H1 (cell line): ENCODE measurements at regions not wholly inside any gene's neighbourhood (a gene's known extent, or its start where the extent isn't known, plus 50 kb on each side); places are given as distances from the start of the nearest gene placed in this dataset.

Experiments
- CTCF ChIA-PET: fragments of 300-600 bp; sonication (Branson Sonifier 250); formaldehyde crosslinking; loops from one replicate; lab custom pipeline; 2021; ENCODE audit not compliant: partially characterized antibody; lab: Charles Lee
- POLR2A ChIA-PET: fragments of 300-600 bp; sonication (Branson Sonifier 250); formaldehyde crosslinking; loops from one replicate; lab custom pipeline; 2021; ENCODE audit warnings: inconsistent platforms; ENCODE audit not compliant: partially characterized antibody; lab: Charles Lee
- DNase-seq, 2 experiments: peaks; one replicate each; pipeline versions ENCODE4 v3.0.0 to v3.0.0-alpha.2; 2010 to 2022; ENCODE audit warnings: low spot score in 2 of 2, low read depth in 1 of 2, mixed read lengths in 1 of 2
- FAIRE-seq: peaks from 2 replicates; lab custom pipeline; 2011; peaks lifted over from hg19 to GRCh38; lab: Jason Lieb, UNC
- H2AFZ ChIP-seq: 2 replicates; pipeline ENCODE4 v1.8.1; 2012; ENCODE audit warnings: low read length, inconsistent platforms
- H2AK5ac ChIP-seq: 2 replicates; pipeline ENCODE4 v1.6.1; 2013; ENCODE audit warnings: low read depth, low read length
- H2BK120ac ChIP-seq: replicated peaks from 2 replicates; pipeline ENCODE3; 2013; ENCODE audit warnings: low read depth, low read length, inconsistent platforms
- H2BK12ac ChIP-seq: 2 replicates; pipeline ENCODE4 v1.6.1; 2013; ENCODE audit warnings: low read depth, low read length
- H2BK15ac ChIP-seq: 2 replicates; pipeline ENCODE4 v1.6.1; 2013; ENCODE audit warnings: low read length
- H2BK20ac ChIP-seq: 2 replicates; pipeline ENCODE4 v1.6.1; 2013; ENCODE audit warnings: low read length
- H2BK5ac ChIP-seq: 2 replicates; pipeline ENCODE4 v1.6.1; 2013; ENCODE audit warnings: low read depth, low read length
- H3K14ac ChIP-seq: 2 replicates; pipeline ENCODE4 v1.6.1; 2013; ENCODE audit warnings: inconsistent platforms; ENCODE audit not compliant: insufficient read length
- H3K18ac ChIP-seq: 2 replicates; pipeline ENCODE4 v1.6.1; 2013; ENCODE audit warnings: low read length; ENCODE audit errors: extremely low read depth
- H3K23ac ChIP-seq: 2 replicates; pipeline ENCODE4 v1.6.1; 2013; ENCODE audit warnings: inconsistent platforms; ENCODE audit not compliant: insufficient read length
- H3K23me2 ChIP-seq: 2 replicates; pipeline ENCODE4 v1.6.1; 2013; ENCODE audit warnings: low read depth, low read length
- H3K27ac ChIP-seq: 2 replicates; pipeline ENCODE4 v1.6.1; 2011; ENCODE audit warnings: low read depth, low read length, inconsistent platforms
- H3K27me3 ChIP-seq, 4 experiments: replicated peaks in 1 of 4; 1 replicate in 1 of 4; 2 replicates in 3 of 4; pipeline versions ENCODE4 v1.6.1 to v1.8.1; 2011 to 2013; ENCODE audit warnings: low read length in 3 of 4, mild to moderate bottlenecking in 3 of 4, inconsistent platforms in 2 of 4, mixed read lengths in 2 of 4, moderate library complexity in 1 of 4; ENCODE audit not compliant: control insufficient read depth in 3 of 4, insufficient read depth in 3 of 4; ENCODE audit errors: extremely low read depth in 1 of 4
- H3K36me3 ChIP-seq, 4 experiments: 2 replicates each; pipeline versions ENCODE4 v1.6.1 to v1.8.1; 2011 to 2013; ENCODE audit warnings: mild to moderate bottlenecking in 4 of 4, low read length in 3 of 4, moderate library complexity in 2 of 4, control low read depth in 1 of 4, inconsistent platforms in 1 of 4; ENCODE audit not compliant: insufficient read depth in 4 of 4, control insufficient read depth in 2 of 4
- H3K4ac ChIP-seq: replicated peaks from 2 replicates; pipeline ENCODE3; 2013; ENCODE audit warnings: low read length, low read depth, mixed read lengths, inconsistent platforms; ENCODE audit not compliant: insufficient read length
- H3K4me1 ChIP-seq, 4 experiments: replicated peaks in 1 of 4; 1 replicate in 1 of 4; 2 replicates in 3 of 4; pipeline versions ENCODE4 v1.6.1 to v1.8.1; 2011 to 2013; ENCODE audit warnings: low read length in 3 of 4, inconsistent platforms in 2 of 4, mixed read lengths in 1 of 4; ENCODE audit not compliant: insufficient read depth in 4 of 4, control insufficient read depth in 3 of 4
- H3K4me2 ChIP-seq, 2 experiments: 2 replicates each; pipeline versions ENCODE4 v1.6.1 to v1.8.1; 2011 to 2013; ENCODE audit warnings: low read depth in 2 of 2, low read length in 2 of 2, control low read depth in 1 of 2, inconsistent platforms in 1 of 2, mild to moderate bottlenecking in 1 of 2; ENCODE audit not compliant: insufficient read depth in 1 of 2
- H3K4me3 ChIP-seq, 4 experiments: fragments of 200-600, 300-600 bp in 1 of 4; sonication (generic), shearing (Covaris generic), sonication (Bioruptor Twin) in 1 of 4; 2 replicates each; pipeline versions ENCODE4 v1.5.1 to v1.8.1; 2011 to 2016; ENCODE audit warnings: low read length in 4 of 4, low read depth in 3 of 4, control low read depth in 2 of 4, inconsistent platforms in 2 of 4, mild to moderate bottlenecking in 2 of 4, mixed read lengths in 1 of 4, moderate library complexity in 1 of 4; ENCODE audit not compliant: insufficient read depth in 2 of 4; ENCODE audit errors: extremely low read depth in 1 of 4
- H3K56ac ChIP-seq: replicated peaks from 2 replicates; pipeline ENCODE3; 2013; ENCODE audit warnings: low read depth, mild to moderate bottlenecking, mixed read lengths, low read length, inconsistent platforms; ENCODE audit not compliant: insufficient read length
- H3K79me1 ChIP-seq: 2 replicates; pipeline ENCODE4 v1.6.1; 2013; ENCODE audit warnings: low read depth, low read length, control low read depth
- H3K79me2 ChIP-seq, 2 experiments: 2 replicates each; pipeline versions ENCODE4 v1.6.1 to v1.8.1; 2012 to 2013; ENCODE audit warnings: low read length in 2 of 2, mild to moderate bottlenecking in 2 of 2, inconsistent platforms in 1 of 2; ENCODE audit not compliant: insufficient read depth in 2 of 2, control insufficient read depth in 1 of 2
- H3K9ac ChIP-seq, 4 experiments: replicated peaks in 1 of 4; 1 replicate in 1 of 4; 2 replicates in 3 of 4; pipeline versions ENCODE4 v1.6.1 to v1.8.1; 2011 to 2013; ENCODE audit warnings: low read depth in 3 of 4, low read length in 3 of 4, control low read depth in 2 of 4, mild to moderate bottlenecking in 2 of 4, moderate library complexity in 2 of 4, inconsistent platforms in 1 of 4; ENCODE audit errors: extremely low read depth in 1 of 4
- H3K9me3 ChIP-seq, 2 experiments: 2 replicates each; pipeline versions ENCODE4 v1.6.1 to v1.8.1; 2012 to 2013; ENCODE audit warnings: mild to moderate bottlenecking in 2 of 2, moderate library complexity in 2 of 2, control low read depth in 1 of 2, inconsistent platforms in 1 of 2, low read depth in 1 of 2, low read length in 1 of 2, mixed read lengths in 1 of 2; ENCODE audit not compliant: insufficient read depth in 2 of 2
- H4K20me1 ChIP-seq, 2 experiments: replicated peaks in 1 of 2; 2 replicates each; pipeline versions ENCODE3 to v1.8.1; 2011 to 2013; ENCODE audit warnings: inconsistent platforms in 2 of 2, low read length in 2 of 2, mild to moderate bottlenecking in 1 of 2; ENCODE audit not compliant: insufficient read depth in 2 of 2, control insufficient read depth in 1 of 2
- H4K5ac ChIP-seq: 2 replicates; pipeline ENCODE4 v1.6.1; 2013; ENCODE audit warnings: low read length, low read depth, mixed read lengths, inconsistent platforms; ENCODE audit not compliant: insufficient read length
- H4K8ac ChIP-seq: 2 replicates; pipeline ENCODE4 v1.8.0; 2013; ENCODE audit warnings: mild to moderate bottlenecking, moderate library complexity, low read length, inconsistent platforms; ENCODE audit not compliant: insufficient read depth; ENCODE audit errors: extremely low read depth
- H4K91ac ChIP-seq: replicated peaks from 2 replicates; pipeline ENCODE3; 2013; ENCODE audit warnings: low read length, mixed read lengths, inconsistent platforms; ENCODE audit not compliant: insufficient read length
- CBX5 ChIP-seq: fragments of 300-800, 300-1000 bp; sonication (generic); IDR thresholded peaks from 2 replicates; pipeline ENCODE4 v1.7.1; 2016; ENCODE audit warnings: antibody characterized with exemption, low read length, low read depth
- EZH2 ChIP-seq: fragments of 200-600 bp; sonication (generic); IDR thresholded peaks from 2 replicates; pipeline ENCODE4 v1.7.1; 2012; ENCODE audit warnings: low read depth, mild to moderate bottlenecking, moderate library complexity, low read length, inconsistent platforms; ENCODE audit not compliant: severe bottlenecking
- SIX5 ChIP-seq: IDR thresholded peaks from 2 replicates; pipeline ENCODE4 v1.6.1; 2011; ENCODE audit warnings: mild to moderate bottlenecking, low read depth, low read length
- SP1 ChIP-seq: IDR thresholded peaks from 2 replicates; pipeline ENCODE4 v1.6.1; 2011; ENCODE audit warnings: low read depth, low read length

DNA sequence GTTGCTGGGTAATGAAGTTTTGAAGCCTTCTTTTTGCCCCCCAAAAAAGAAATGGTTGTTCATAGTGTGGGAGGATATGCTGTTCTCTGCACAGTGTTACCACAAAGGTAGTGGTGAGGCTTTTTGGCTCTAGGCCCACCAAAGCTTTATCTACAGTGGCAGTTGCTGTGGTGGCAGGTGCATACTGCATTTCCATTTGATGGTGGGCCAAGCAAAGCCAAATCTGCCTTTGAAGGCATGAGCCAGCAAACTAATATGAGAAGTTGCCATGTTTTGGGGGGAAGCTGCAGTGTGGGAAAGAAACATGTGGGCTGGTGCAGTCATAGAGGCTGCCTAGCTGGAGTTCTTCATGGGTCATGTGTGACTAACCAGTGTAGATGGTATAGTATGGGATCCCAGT lies 858.1 kb upstream of the TSPY4 start:
- Histone ChIP-seq H2BK20ac (no peak overlapping the region), H2AK5ac (no peak overlapping the region), H3K4me1 (no peaks in the 10 kb centered on the region), H3K56ac (no peak overlapping the region), H3K27me3 (no peaks in the 10 kb centered on the region), H2BK5ac (no peak overlapping the region), H3K23me2 (no peaks in the 10 kb centered on the region), H4K20me1 (no peaks in the 10 kb centered on the region), H3K36me3 (no peaks in the 10 kb centered on the region), H3K9ac (no peak overlapping the region), H3K18ac (no peak overlapping the region), H3K9me3 (peaks cover 5 to 29% of the 10 kb centered on the region in 2 experiments; a peak in 3 of 4 replicates), H3K4me2 (no peak overlapping the region), H2AFZ (no peak overlapping the region), H3K27ac (no peak overlapping the region), H4K91ac (no peak overlapping the region), H4K8ac (no peak overlapping the region), H3K79me1 (no peaks in the 10 kb centered on the region), H3K4ac (no peak overlapping the region), H3K14ac (no peak overlapping the region), H3K4me3 (no peak overlapping the region), H3K79me2 (no peaks in the 10 kb centered on the region), H3K23ac (no peak overlapping the region), H2BK12ac (no peak overlapping the region), H4K5ac (no peak overlapping the region), H2BK15ac (no peak overlapping the region), H2BK120ac (no peak overlapping the region)
- CTCF ChIA-PET = no interaction called here
- FAIRE-seq (no peak), DNase-seq (no peak)
- POLR2A ChIA-PET = no interaction called here
- TF ChIP-seq CBX5 = no peak
- TF ChIP-seq SP1 = no peak
- TF ChIP-seq SIX5 = no peak
- no peak for TF ChIP-seq EZH2
